Natural killer cell (primary cell): ENCODE measurements at regions not wholly inside any gene's neighbourhood (a gene's known extent, or its start where the extent isn't known, plus 50 kb on each side); places are given as distances from the start of the nearest gene placed in this dataset.
"Not testable (repeated sequence)": the region's sequence is repeated elsewhere in the genome, so short reads cannot be mapped to it uniquely, and the experiment has no call there.

Experiments
- ATAC-seq, 3 donors: fragments of 150-1000 bp in 2 of 3; fragments of 200-7000 bp in 1 of 3; cut with Tn5 transposase; 1 replicate in 1 of 3; 2 replicates in 2 of 3; pipeline ENCODE4 v1.10.0; 2021; ENCODE audit warnings: mild to moderate bottlenecking in 2 of 3, moderate library complexity in 2 of 3
- DNase-seq, 2 donors: peaks; one replicate each; pipeline versions ENCODE4 v3.0.0 to v3.0.0-alpha.2; 2013 to 2021; ENCODE audit warnings: mixed read lengths in 1 of 2
- H3K27ac ChIP-seq: one replicate; pipeline ENCODE4 v1.5.1; 2013; ENCODE audit warnings: mild to moderate bottlenecking, low read length
- H3K27me3 ChIP-seq: one replicate; pipeline ENCODE4 v1.6.1; 2013; ENCODE audit warnings: low read length; ENCODE audit not compliant: control insufficient read depth, insufficient read depth
- H3K36me3 ChIP-seq: one replicate; pipeline ENCODE4 v1.6.1; 2013; ENCODE audit warnings: low read length; ENCODE audit not compliant: control insufficient read depth, insufficient read depth
- H3K4me1 ChIP-seq: one replicate; pipeline ENCODE4 v1.6.1; 2013; ENCODE audit warnings: low read length; ENCODE audit not compliant: control insufficient read depth, insufficient read depth
- H3K4me3 ChIP-seq: one replicate; pipeline ENCODE4 v1.5.1; 2013; ENCODE audit warnings: low read length
- H3K9me3 ChIP-seq: one replicate; pipeline ENCODE4 v1.6.1; 2013; ENCODE audit warnings: low read length; ENCODE audit not compliant: control insufficient read depth, insufficient read depth
- H3K27ac Mint-ChIP-seq, 2 donors: one replicate each; pipeline ENCODE4 v1.8.0; 2022; ENCODE audit warnings: mild to moderate bottlenecking in 2 of 2, mixed read lengths in 2 of 2, moderate library complexity in 1 of 2
- H3K27me3 Mint-ChIP-seq, 2 donors: one replicate each; pipeline ENCODE4 v1.8.0; 2022; ENCODE audit warnings: low read depth in 2 of 2, mixed read lengths in 2 of 2
- H3K36me3 Mint-ChIP-seq: one replicate; pipeline ENCODE4 v1.8.0; 2022; ENCODE audit warnings: mixed read lengths
- H3K4me1 Mint-ChIP-seq, 2 donors: one replicate each; pipeline ENCODE4 v1.8.0; 2022; ENCODE audit warnings: mixed read lengths in 2 of 2
- H3K4me3 Mint-ChIP-seq: one replicate; pipeline ENCODE4 v1.8.0; 2022; ENCODE audit warnings: mild to moderate bottlenecking, moderate library complexity, mixed read lengths
- H3K9me3 Mint-ChIP-seq, 2 donors: one replicate each; pipeline ENCODE4 v1.8.0; 2022; ENCODE audit warnings: mixed read lengths in 2 of 2
- WGBS: methylation state at CpG from one replicate; pipeline ENCODE4 v1.1.7; 2013; ENCODE audit warnings: missing lambda C conversion rate; ENCODE audit not compliant: insufficient coverage; 5-methylcytosine and 5-hydroxymethylcytosine counted together
- intact Hi-C: fragments of 100-400 bp; cut with micrococcal nuclease; formaldehyde crosslinking; loops from one replicate; pipeline ENCODE4 v1.14.2; 2022
- TF ChIP-seq, protein P1 (sequence below): fragments of 200-600 bp; IDR thresholded peaks from one replicate; pipeline ENCODE4 v1.8.0; 2022; ENCODE audit warnings: antibody characterized with exemption

DNA sequence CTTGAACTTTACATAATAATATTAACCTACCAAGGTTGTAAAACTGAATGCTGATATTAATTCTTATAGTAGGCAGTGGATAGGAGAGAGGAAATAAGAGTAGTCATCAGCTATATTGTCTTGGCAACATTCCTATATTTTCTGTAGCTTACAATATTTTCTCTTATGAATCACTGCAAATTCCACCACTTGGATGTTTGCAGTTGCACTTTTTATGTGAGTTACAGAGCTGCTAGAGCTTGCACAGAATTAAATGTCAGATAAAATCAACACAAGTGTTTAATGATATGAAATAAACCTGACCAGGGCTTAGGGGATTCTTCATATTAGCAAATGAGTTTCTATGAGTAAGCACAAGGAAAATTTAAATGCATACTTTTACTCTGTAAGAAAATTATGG, 1710.1 kb downstream of the SI start:
- H3K27ac Mint-ChIP-seq: no peak overlapping the region

DNA sequence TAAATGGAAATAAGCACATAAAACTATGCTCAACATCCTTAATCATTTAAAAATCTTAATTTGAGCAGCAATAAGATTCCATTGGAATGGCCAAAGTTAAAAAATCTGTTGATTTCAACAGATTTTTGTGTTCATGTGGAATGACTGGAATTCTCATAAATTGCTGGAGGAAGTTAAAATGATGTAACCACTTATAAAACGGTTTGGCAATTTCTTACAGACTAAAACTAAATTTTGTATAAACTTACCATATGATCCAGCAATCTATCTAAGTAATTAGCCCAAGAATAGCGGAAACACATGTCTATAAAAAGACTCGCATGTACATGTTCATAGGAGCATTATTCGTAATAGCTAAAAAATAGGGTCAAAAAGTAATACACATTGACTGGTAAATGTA, 1713.6 kb downstream of the SI start:
- Mint-ChIP-seq H3K36me3 (peaks cover 4% of the 10 kb centered on the region), H3K27ac (no peak overlapping the region)
- intact Hi-C loops: no loop called here

More for the DNA sequence above, 1710.1 kb downstream of the SI start:
- H3K9me3 ChIP-seq: peaks cover 11% of the 10 kb centered on the region
- no peaks in the 10 kb centered on the region for H3K27me3 ChIP-seq
- no peaks in the 10 kb centered on the region for H3K27me3 Mint-ChIP-seq
- H3K4me1 Mint-ChIP-seq: no peaks in the 10 kb centered on the region
- DNase-seq (no peak), ATAC-seq (no peak)
- H3K4me3 ChIP-seq: no peak overlapping the region
- no peak overlapping the region for H3K27ac ChIP-seq
- H3K36me3 ChIP-seq: no peaks in the 10 kb centered on the region
- H3K9me3 Mint-ChIP-seq: peaks cover 9 to 23% of the 10 kb centered on the region in 2 donors
- intact Hi-C loops: no loop called here
- H3K36me3 Mint-ChIP-seq: peaks cover 14% of the 10 kb centered on the region
- no peaks in the 10 kb centered on the region for H3K4me1 ChIP-seq
- TF ChIP-seq, protein P1, sequence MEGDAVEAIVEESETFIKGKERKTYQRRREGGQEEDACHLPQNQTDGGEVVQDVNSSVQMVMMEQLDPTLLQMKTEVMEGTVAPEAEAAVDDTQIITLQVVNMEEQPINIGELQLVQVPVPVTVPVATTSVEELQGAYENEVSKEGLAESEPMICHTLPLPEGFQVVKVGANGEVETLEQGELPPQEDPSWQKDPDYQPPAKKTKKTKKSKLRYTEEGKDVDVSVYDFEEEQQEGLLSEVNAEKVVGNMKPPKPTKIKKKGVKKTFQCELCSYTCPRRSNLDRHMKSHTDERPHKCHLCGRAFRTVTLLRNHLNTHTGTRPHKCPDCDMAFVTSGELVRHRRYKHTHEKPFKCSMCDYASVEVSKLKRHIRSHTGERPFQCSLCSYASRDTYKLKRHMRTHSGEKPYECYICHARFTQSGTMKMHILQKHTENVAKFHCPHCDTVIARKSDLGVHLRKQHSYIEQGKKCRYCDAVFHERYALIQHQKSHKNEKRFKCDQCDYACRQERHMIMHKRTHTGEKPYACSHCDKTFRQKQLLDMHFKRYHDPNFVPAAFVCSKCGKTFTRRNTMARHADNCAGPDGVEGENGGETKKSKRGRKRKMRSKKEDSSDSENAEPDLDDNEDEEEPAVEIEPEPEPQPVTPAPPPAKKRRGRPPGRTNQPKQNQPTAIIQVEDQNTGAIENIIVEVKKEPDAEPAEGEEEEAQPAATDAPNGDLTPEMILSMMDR: no peak
- no peak overlapping the region for H3K4me3 Mint-ChIP-seq

DNA sequence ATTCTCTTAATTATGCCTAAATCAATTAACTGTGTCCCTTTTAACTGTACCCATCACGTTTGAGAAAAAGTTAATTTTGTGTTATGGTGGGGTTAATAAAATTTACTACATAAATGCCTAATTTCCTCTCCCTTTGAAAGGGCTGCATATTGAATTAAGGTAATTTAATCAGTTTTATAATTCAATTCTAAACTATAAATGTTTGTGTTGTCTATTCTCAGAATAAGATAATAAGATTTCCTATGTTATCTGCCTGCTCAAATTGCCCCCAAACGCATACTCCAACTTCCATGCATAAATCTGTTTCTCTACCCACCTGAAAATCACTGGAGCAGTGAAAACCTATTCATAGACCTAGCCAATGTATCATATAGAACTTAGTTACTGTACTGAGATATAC, 1716.1 kb downstream of the SI start:
- 100% methylated on average over 1 of the region's 2 CpGs for WGBS
- intact Hi-C loops: no loop called here

More for the DNA sequence above, 1713.6 kb downstream of the SI start:
- TF ChIP-seq, protein P1: no peak
- no peak overlapping the region for H3K27ac ChIP-seq
- no peaks in the 10 kb centered on the region for H3K27me3 ChIP-seq
- H3K4me3 ChIP-seq: no peak overlapping the region
- WGBS: 100% methylated on average over 1 of the region's 4 CpGs
- ATAC-seq (no peak), DNase-seq (no peak)
- H3K9me3 ChIP-seq: peaks cover 8% of the 10 kb centered on the region
- no peaks in the 10 kb centered on the region for H3K4me1 ChIP-seq
- H3K9me3 Mint-ChIP-seq: peaks cover 13 to 14% of the 10 kb centered on the region in 2 donors
- H3K4me1 Mint-ChIP-seq: no peaks in the 10 kb centered on the region
- no peak overlapping the region for H3K4me3 Mint-ChIP-seq
- no peaks in the 10 kb centered on the region for H3K27me3 Mint-ChIP-seq
- H3K36me3 ChIP-seq: no peaks in the 10 kb centered on the region

DNA sequence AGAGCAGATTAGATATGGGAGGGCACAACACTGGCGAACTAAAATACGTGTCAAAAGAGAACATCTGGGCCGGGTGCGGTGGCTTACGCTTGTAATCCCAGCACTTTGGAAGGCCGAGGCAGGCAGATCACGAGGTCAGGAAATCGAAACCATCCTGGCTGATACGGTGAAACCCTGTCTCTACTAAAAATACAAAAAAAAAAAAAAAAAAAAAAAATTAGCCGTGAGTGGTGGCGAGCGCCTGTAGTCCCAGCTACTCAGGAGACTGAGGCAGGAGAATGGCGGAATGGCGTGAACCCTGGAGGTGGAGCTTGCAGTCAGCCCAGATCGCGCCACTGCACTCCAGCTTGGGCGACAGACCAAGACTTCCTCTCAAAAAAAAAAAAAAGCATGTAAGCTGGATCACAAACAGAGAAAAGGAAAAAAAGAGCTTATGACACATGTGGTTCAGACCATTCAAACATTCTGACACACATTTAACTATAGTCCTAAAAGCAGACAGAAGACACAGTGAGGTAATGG, 1716.9 kb downstream of the SI start:
- intact Hi-C loops, H3K27ac Mint-ChIP-seq, ATAC-seq, H3K4me1 ChIP-seq, DNase-seq, H3K27me3 Mint-ChIP-seq, H3K4me3 Mint-ChIP-seq, H3K27ac ChIP-seq, H3K4me3 ChIP-seq, H3K27me3 ChIP-seq, H3K36me3 ChIP-seq, H3K36me3 Mint-ChIP-seq, H3K4me1 Mint-ChIP-seq: not testable (repeated sequence)
- 94% methylated on average over 15 of the region's 17 CpGs for WGBS
- H3K9me3 Mint-ChIP-seq: peaks cover 15 to 22% of the 10 kb centered on the region in 2 donors
- peaks cover 11% of the 10 kb centered on the region for H3K9me3 ChIP-seq

More for the DNA sequence above, 1716.1 kb downstream of the SI start:
- H3K27ac ChIP-seq: no peak overlapping the region
- ATAC-seq (no peak), DNase-seq (no peak)
- no peaks in the 10 kb centered on the region for H3K4me1 ChIP-seq
- no peak overlapping the region for H3K27ac Mint-ChIP-seq
- TF ChIP-seq, protein P1: no peak
- no peaks in the 10 kb centered on the region for H3K36me3 Mint-ChIP-seq
- no peak overlapping the region for H3K4me3 Mint-ChIP-seq
- no peaks in the 10 kb centered on the region for H3K4me1 Mint-ChIP-seq
- no peaks in the 10 kb centered on the region for H3K36me3 ChIP-seq
- no peak overlapping the region for H3K4me3 ChIP-seq
- H3K9me3 Mint-ChIP-seq: peaks cover 15 to 22% of the 10 kb centered on the region in 2 donors
- no peaks in the 10 kb centered on the region for H3K27me3 ChIP-seq
- H3K9me3 ChIP-seq: peaks cover 11% of the 10 kb centered on the region
- H3K27me3 Mint-ChIP-seq: no peaks in the 10 kb centered on the region
